IMR-90 (cell line): ENCODE measurements at regions not wholly inside any gene's neighbourhood (a gene's known extent, or its start where the extent isn't known, plus 50 kb on each side); places are given as distances from the start of the nearest gene placed in this dataset.

Experiments used
- BHLHE40 ChIP-seq: fragments of 150-350 bp; IDR thresholded peaks from 2 replicates; pipeline ENCODE4 v1.6.1; 2016; ENCODE audit warnings: mild to moderate bottlenecking, low read depth, low read length
- CTCF ChIP-seq: conservative IDR thresholded peaks from 2 replicates; pipeline ENCODE4 v1.5.1; 2012; ENCODE audit warnings: mild to moderate bottlenecking, low read depth, low read length, improper control_type of control experiment
- RAD21 ChIP-seq: IDR thresholded peaks from 2 replicates; pipeline ENCODE4 v1.6.1; 2012; ENCODE audit warnings: low read length, improper control_type of control experiment

- TF ChIP-seq CTCF (no peak), RAD21 (no peak), BHLHE40 (no peak)
Measured at GRCh38 chr7:124577256-124577655, 188.3 kb downstream of the GPR37 start.
